ENCODE measurements at regions not wholly inside any gene's neighbourhood (a gene's known extent, or its start where the extent isn't known, plus 50 kb on each side); places are given as distances from the start of the nearest gene placed in this dataset.

GRCh38 chr2:3112553-3112952, 265.1 kb downstream of the EIPR1 start:
- Histone ChIP-seq H3K36me3 (replicated peaks; ENCODE audit: insufficient read depth, low read length) (no peaks in the 10 kb centered on the region), H2AFZ (ENCODE audit: low read length) (no peak overlapping the region), H3K4me1 (ENCODE audit: low read length) (no peaks in the 10 kb centered on the region), H4K20me1 (ENCODE audit: insufficient read depth, low read length) (no peaks in the 10 kb centered on the region), H3K4me3 (ENCODE audit: low read length) (no peak overlapping the region), H3K27me3 (replicated peaks; ENCODE audit: insufficient read depth, low read length) (no peaks in the 10 kb centered on the region), H3K79me2 (ENCODE audit: low read length) (no peaks in the 10 kb centered on the region), H3K9me2 (replicated peaks; ENCODE audit: insufficient read depth, low read length) (no peaks in the 10 kb centered on the region), H3K9ac (ENCODE audit: low read length) (no peak overlapping the region), H3F3A (ENCODE audit: insufficient read depth, low read length) (no peaks in the 10 kb centered on the region), H3K9me3 (replicated peaks; ENCODE audit: insufficient read depth, low read length) (no peaks in the 10 kb centered on the region), H3K4me2 (ENCODE audit: low read depth, low read length) (no peak overlapping the region), H3K27ac (ENCODE audit: low read length) (no peak overlapping the region)
- DNase-seq = no peak
- TF ChIP-seq EZH2 (optimal IDR thresholded peaks at IDR 0.05; ENCODE audit: low read depth, low read length) = no peak
- no peak for TF ChIP-seq EZH2phosphoT487 (IDR thresholded peaks at IDR 0.05; ENCODE audit: low read length)
- no peak for TF ChIP-seq CTCF (IDR thresholded peaks at IDR 0.05; ENCODE audit: low read length)

GRCh38 chr2:3112131-3112530, 265.5 kb downstream of the EIPR1 start:
- Histone ChIP-seq H4K20me1 (ENCODE audit: insufficient read depth, low read length) (no peaks in the 10 kb centered on the region), H3K9me3 (replicated peaks; ENCODE audit: insufficient read depth, low read length) (no peaks in the 10 kb centered on the region), H3K36me3 (replicated peaks; ENCODE audit: insufficient read depth, low read length) (no peaks in the 10 kb centered on the region), H3K4me1 (ENCODE audit: low read length) (no peaks in the 10 kb centered on the region), H3K27ac (ENCODE audit: low read length) (no peak overlapping the region), H2AFZ (ENCODE audit: low read length) (no peak overlapping the region), H3K79me2 (ENCODE audit: low read length) (no peaks in the 10 kb centered on the region), H3K27me3 (replicated peaks; ENCODE audit: insufficient read depth, low read length) (no peaks in the 10 kb centered on the region), H3K9ac (ENCODE audit: low read length) (no peak overlapping the region), H3K9me2 (replicated peaks; ENCODE audit: insufficient read depth, low read length) (no peaks in the 10 kb centered on the region), H3K4me2 (ENCODE audit: low read depth, low read length) (no peak overlapping the region), H3F3A (ENCODE audit: insufficient read depth, low read length) (no peaks in the 10 kb centered on the region), H3K4me3 (ENCODE audit: low read length) (no peak overlapping the region)
- TF ChIP-seq EZH2phosphoT487 (IDR thresholded peaks at IDR 0.05; ENCODE audit: low read length) = no peak
- TF ChIP-seq CTCF (IDR thresholded peaks at IDR 0.05; ENCODE audit: low read length) = no peak
- no peak for TF ChIP-seq EZH2 (optimal IDR thresholded peaks at IDR 0.05; ENCODE audit: low read depth, low read length)
- DNase-seq = no peak

- Histone ChIP-seq H3K9ac (ENCODE audit: low read length) (no peak overlapping the region), H3K4me1 (ENCODE audit: low read length) (no peaks in the 10 kb centered on the region)
Measured at GRCh38 chr2:3110994-3111666, 266.5 kb downstream of the EIPR1 start.

More at GRCh38 chr2:3110994-3111666, 266.5 kb downstream of the EIPR1 start:
- Histone ChIP-seq H4K20me1 (ENCODE audit: insufficient read depth, low read length) (no peaks in the 10 kb centered on the region), H3K27me3 (replicated peaks; ENCODE audit: insufficient read depth, low read length) (no peaks in the 10 kb centered on the region), H3F3A (ENCODE audit: insufficient read depth, low read length) (no peaks in the 10 kb centered on the region), H3K27ac (ENCODE audit: low read length) (no peak overlapping the region), H3K79me2 (ENCODE audit: low read length) (no peaks in the 10 kb centered on the region), H3K36me3 (replicated peaks; ENCODE audit: insufficient read depth, low read length) (no peaks in the 10 kb centered on the region), H3K9me3 (replicated peaks; ENCODE audit: insufficient read depth, low read length) (no peaks in the 10 kb centered on the region), H3K4me2 (ENCODE audit: low read depth, low read length) (no peak overlapping the region), H3K4me3 (ENCODE audit: low read length) (no peak overlapping the region), H2AFZ (ENCODE audit: low read length) (no peak overlapping the region), H3K9me2 (replicated peaks; ENCODE audit: insufficient read depth, low read length) (no peaks in the 10 kb centered on the region)
- DNase-seq = no peak
- TF ChIP-seq EZH2phosphoT487 (IDR thresholded peaks at IDR 0.05; ENCODE audit: low read length) = no peak
- TF ChIP-seq CTCF (IDR thresholded peaks at IDR 0.05; ENCODE audit: low read length) = no peak
- TF ChIP-seq EZH2 (optimal IDR thresholded peaks at IDR 0.05; ENCODE audit: low read depth, low read length) = no peak

Data from MM.1S (cell line).